HG03108 (cell line): ENCODE measurements at regions not wholly inside any gene's neighbourhood (a gene's known extent, or its start where the extent isn't known, plus 50 kb on each side); places are given as distances from the start of the nearest gene placed in this dataset.
A peak's percentile ranks its signal among the peaks of the same experiment; 100 is the strongest.
"Not testable (repeated sequence)": the region's sequence is repeated elsewhere in the genome, so short reads cannot be mapped to it uniquely, and the experiment has no call there.

ENCODE experiments used
- ATAC-seq: cut with Tn5 transposase; IDR thresholded peaks from one replicate; pipeline ENCODE4 v1.9.1; 2021; ENCODE audit warnings: moderate library complexity; ENCODE audit not compliant: unreplicated experiment

- ATAC-seq = no peak
Measured at GRCh38 chr13:30520571-30520970, 54.8 kb upstream of the HMGB1 start.

DNA sequence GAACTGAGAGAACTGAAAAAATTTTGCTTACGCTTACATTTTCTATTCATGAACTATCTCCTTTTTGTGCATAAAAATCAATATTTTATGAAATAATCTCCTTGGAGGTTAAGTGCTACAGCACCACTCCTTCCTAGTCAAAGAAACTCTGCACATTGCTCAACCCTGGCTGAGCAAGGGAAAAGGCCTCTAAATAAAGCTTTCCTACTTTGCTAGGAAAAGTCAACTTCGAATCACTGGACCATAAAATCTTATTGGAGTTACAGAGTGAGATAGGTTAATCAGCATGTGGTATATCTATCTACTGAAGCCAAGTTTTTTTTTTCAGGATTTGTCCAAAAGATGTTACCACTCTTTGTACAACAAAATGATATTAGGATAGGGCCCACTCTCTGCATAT is 57.5 kb upstream of the HMGB1 start:
- ATAC-seq = no peak

DNA sequence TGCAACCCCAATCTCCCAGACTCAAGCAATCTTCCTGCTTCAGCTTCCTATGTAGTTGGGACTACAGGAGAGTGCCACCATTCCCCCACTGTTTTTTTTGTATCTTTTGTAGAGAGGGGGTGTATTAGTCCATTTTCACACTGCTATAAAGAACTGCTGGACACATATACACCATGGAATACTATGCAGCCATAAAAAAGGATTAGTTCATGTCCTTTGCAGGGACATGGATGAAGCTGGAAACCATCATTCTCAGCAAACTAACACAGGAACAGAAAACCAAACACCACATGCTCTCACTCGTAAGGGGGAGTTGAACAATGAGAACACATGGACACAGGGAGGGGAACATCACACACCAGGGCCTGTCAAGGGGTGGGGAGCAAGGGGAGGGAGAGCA is 58.1 kb upstream of the HMGB1 start:
- ATAC-seq = not testable (repeated sequence)

DNA sequence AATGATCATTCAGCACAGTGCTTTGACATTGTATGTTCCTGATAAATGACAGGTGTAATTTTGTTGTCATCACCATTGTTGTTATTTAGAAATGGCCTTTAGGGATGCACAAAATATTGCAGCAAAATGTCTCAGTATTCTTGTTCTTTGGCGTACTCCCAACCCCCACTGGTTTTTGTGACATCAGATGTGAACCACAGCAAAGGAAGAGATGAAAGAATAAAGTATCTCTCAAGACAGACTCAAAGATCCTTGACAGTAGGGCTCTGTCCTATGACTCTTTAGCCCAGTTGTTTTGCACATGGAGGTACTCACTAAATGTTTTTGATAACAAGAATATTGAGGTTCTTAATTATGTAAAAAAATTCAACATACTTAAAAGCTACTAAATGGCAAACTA is 59.5 kb upstream of the HMGB1 start:
- ATAC-seq = not testable (repeated sequence)

- no peak for ATAC-seq
Measured at GRCh38 chr13:30526612-30527495, 61.1 kb upstream of the HMGB1 start.

GRCh38 chr13:30529085-30529834 is 63.5 kb upstream of the HMGB1 start:
- peak; percentile 74 for ATAC-seq

- no peak for ATAC-seq
Measured at GRCh38 chr13:30535046-30535445, 69.3 kb upstream of the HMGB1 start.

- ATAC-seq = no peak
Measured at GRCh38 chr13:30545320-30545719, 72.4 kb upstream of the USPL1 start.

GRCh38 chr13:30548046-30548445 is 69.7 kb upstream of the USPL1 start:
- ATAC-seq = not testable (repeated sequence)

DNA sequence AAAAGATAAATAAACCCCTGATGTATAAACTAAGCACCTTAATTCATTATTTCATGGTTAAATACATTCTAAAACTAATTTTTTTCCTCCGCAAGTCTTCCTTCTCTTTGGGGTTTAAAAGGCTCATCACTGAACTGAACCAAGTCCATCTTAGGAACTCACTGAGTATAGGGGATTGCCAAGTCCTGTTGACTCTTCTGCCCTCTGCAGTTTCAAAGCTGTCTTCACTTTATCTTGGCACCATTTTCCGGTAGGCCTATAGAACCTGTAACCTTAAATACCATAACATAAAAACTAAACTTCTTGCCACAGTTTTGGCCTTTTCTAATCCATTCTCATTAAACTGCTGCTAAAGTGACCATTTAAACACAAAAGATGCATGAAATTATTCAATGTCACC is 66.5 kb upstream of the USPL1 start:
- ATAC-seq = no peak

DNA sequence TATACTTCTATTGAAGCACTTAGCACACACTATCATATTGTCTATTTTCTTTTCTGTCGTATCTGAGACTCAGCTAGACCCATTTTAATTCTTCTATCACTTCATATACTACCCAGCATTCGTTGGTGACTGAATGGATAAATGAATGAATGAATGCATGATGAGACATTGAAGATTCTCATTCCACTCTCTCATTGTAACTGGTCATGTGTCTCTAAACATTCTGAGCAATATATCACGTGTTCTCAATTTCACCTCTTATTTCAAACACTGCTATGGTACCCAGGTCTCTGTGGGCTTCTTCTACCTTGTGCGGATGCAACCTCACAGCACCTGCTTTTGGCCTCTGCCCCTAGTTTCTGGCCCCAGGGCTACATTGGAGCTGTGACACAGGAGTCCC is 65.2 kb upstream of the USPL1 start:
- ATAC-seq = no peak

DNA sequence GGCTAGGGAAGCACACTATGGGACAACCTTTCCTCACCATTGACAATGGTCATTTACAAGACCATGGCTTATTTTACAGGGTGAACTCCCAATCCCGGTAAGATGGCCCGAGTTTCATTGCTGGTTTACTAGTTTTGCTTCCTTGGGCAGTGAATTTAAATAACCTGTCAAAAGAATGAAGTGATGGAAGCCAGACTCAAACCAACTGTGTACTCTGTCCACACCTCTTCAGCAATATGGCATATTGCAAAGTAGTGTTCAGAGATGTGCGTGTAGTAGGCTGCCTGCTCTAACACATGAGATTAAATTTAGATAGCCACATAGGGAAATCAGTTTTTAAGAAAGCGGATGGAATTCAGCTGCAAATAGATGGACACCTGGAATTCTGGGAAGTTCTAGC is 58.4 kb upstream of the USPL1 start:
- no peak for ATAC-seq

GRCh38 chr13:30560212-30560611 is 57.5 kb upstream of the USPL1 start:
- no peak for ATAC-seq

GRCh38 chr13:30561511-30561910 is 56.2 kb upstream of the USPL1 start:
- no peak for ATAC-seq

DNA sequence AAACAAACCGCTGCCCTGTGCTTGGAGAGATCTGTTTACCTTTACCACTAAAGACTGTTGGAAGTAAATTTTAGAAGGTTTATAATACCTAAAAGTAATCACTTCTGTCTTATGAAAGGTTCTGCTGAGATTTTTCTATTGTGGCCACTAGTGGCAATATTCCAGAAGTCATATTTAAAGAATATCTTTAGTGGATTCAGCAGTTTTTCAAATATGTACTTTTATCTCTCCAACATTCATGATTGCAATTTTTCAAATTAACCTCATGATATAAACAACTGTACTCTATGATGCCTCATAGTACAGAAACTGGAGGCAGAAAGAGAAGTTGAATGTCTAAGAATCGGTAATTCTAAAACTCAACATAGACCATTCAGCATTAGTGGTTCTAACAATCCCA is 53.2 kb upstream of the USPL1 start:
- no peak for ATAC-seq

GRCh38 chr13:30565658-30566057 is 52.1 kb upstream of the USPL1 start:
- no peak for ATAC-seq

GRCh38 chr13:30567072-30567471 is 50.6 kb upstream of the USPL1 start:
- ATAC-seq = no peak
